Kidney (tissue), 13 donors: ENCODE measurements at regions not wholly inside any gene's neighbourhood (a gene's known extent, or its start where the extent isn't known, plus 50 kb on each side); places are given as distances from the start of the nearest gene placed in this dataset.

Experiments used
- DNase-seq, 5 donors: peaks; one replicate each; pipeline ENCODE4 v3.0.0-alpha.2; 2013 to 2020
- FAIRE-seq: peaks from 2 replicates; lab custom pipeline; 2012; peaks lifted over from hg19 to GRCh38; lab: Jason Lieb, UNC
- H3K27ac ChIP-seq, 2 donors: one replicate each; pipeline ENCODE4 v1.7.0; 2013; ENCODE audit warnings: low read depth in 2 of 2, low read length in 2 of 2, inconsistent platforms in 1 of 2
- H3K27me3 ChIP-seq: one replicate; pipeline ENCODE4 v1.7.1; 2013; ENCODE audit warnings: low read length, inconsistent platforms; ENCODE audit not compliant: control insufficient read depth, insufficient read depth
- H3K36me3 ChIP-seq, 3 donors: one replicate each; pipeline versions ENCODE4 v1.7.0 to v1.7.1; 2013; ENCODE audit warnings: low read length in 3 of 3, control low read depth in 1 of 3, inconsistent platforms in 1 of 3; ENCODE audit not compliant: insufficient read depth in 3 of 3, control insufficient read depth in 2 of 3
- H3K4me1 ChIP-seq, 3 donors: one replicate each; pipeline versions ENCODE4 v1.7.0 to v1.7.1; 2013; ENCODE audit warnings: low read length in 3 of 3, inconsistent platforms in 1 of 3, low read depth in 1 of 3; ENCODE audit not compliant: control insufficient read depth in 2 of 3, insufficient read depth in 2 of 3
- H3K4me3 ChIP-seq, 3 donors: one replicate each; pipeline versions ENCODE4 v1.7.0 to v1.8.1; 2013; ENCODE audit warnings: low read length in 3 of 3, control low read depth in 1 of 3, inconsistent platforms in 1 of 3
- H3K9ac ChIP-seq, 3 donors: one replicate each; pipeline versions ENCODE4 v1.7.0 to v1.7.1; 2013; ENCODE audit warnings: low read length in 3 of 3, control low read depth in 1 of 3, inconsistent platforms in 1 of 3
- H3K9me3 ChIP-seq, 3 donors: one replicate each; pipeline versions ENCODE4 v1.7.0 to v1.7.1; 2013; ENCODE audit warnings: low read length in 3 of 3, control low read depth in 1 of 3, inconsistent platforms in 1 of 3; ENCODE audit not compliant: control insufficient read depth in 2 of 3, insufficient read depth in 1 of 3
- CTCF ChIP-seq: IDR thresholded peaks from 3 replicates; pipeline ENCODE4 v1.5.1; 2012; ENCODE audit warnings: mild to moderate bottlenecking, moderate library complexity, borderline replicate concordance; ENCODE audit not compliant: insufficient read depth; ENCODE audit errors: extremely low read depth
- intact Hi-C: fragments of 100-400 bp; cut with DNase I; formaldehyde crosslinking; loops from one replicate; pipeline ENCODE4 v1.11.1; 2022
- donor health status: control.
- donor health status: control.
- donor health status: control.
- donor health status: control.
- donor health status: control.
- donor health status: DM: yes; HTN: yes; CAD: no.
- donor health status: Normal renal cell carcinoma (clear cell type).

GRCh38 chr13:106176117-106176516 lies 359.3 kb downstream of the EFNB2 start:
- no peak for FAIRE-seq
- no peak overlapping the region for H3K27ac ChIP-seq
- intact Hi-C loops: no loop called here
- no peaks in the 10 kb centered on the region for H3K9me3 ChIP-seq
- TF ChIP-seq CTCF: no peak
- H3K9ac ChIP-seq: no peak overlapping the region
- H3K36me3 ChIP-seq: no peaks in the 10 kb centered on the region
- no peaks in the 10 kb centered on the region for H3K27me3 ChIP-seq
- no peak for DNase-seq
- no peak overlapping the region for H3K4me3 ChIP-seq
- no peaks in the 10 kb centered on the region for H3K4me1 ChIP-seq

- FAIRE-seq: no peak
- intact Hi-C loops: no loop called here
- Histone ChIP-seq H3K9me3 (no peaks in the 10 kb centered on the region), H3K27ac (no peak overlapping the region), H3K4me1 (no peaks in the 10 kb centered on the region), H3K4me3 (no peak overlapping the region), H3K27me3 (no peaks in the 10 kb centered on the region), H3K36me3 (no peaks in the 10 kb centered on the region), H3K9ac (no peak overlapping the region)
- no peak for DNase-seq
- TF ChIP-seq CTCF: no peak
Observed at GRCh38 chr13:106173891-106174610, 361.4 kb downstream of the EFNB2 start.

- DNase-seq (peak in 4 of 5 donors; percentile 71 to 94 (median 90)), FAIRE-seq (no peak)
- no peak for TF ChIP-seq CTCF
- H3K9ac ChIP-seq: no peak overlapping the region
- H3K4me3 ChIP-seq: no peak overlapping the region
- intact Hi-C loops: no loop called here
- no peaks in the 10 kb centered on the region for H3K27me3 ChIP-seq
- no peaks in the 10 kb centered on the region for H3K4me1 ChIP-seq
- H3K9me3 ChIP-seq: no peaks in the 10 kb centered on the region
- H3K36me3 ChIP-seq: no peaks in the 10 kb centered on the region
- H3K27ac ChIP-seq: no peak overlapping the region
Observed at GRCh38 chr13:106173346-106173745, 362.1 kb downstream of the EFNB2 start.
